Prostate gland (tissue), 2 donors: ENCODE measurements at regions not wholly inside any gene's neighbourhood (a gene's known extent, or its start where the extent isn't known, plus 50 kb on each side); places are given as distances from the start of the nearest gene placed in this dataset.

ENCODE experiments used
- CTCF ChIP-seq, 4 experiments: fragments of 200-600 bp in 2 of 4; fragments of 450-650 bp in 2 of 4; sonication (generic) in 2 of 4; IDR thresholded peaks; 1 replicate in 3 of 4; 2 replicates in 1 of 4; pipeline ENCODE4 v1.5.1; 2016 to 2019; ENCODE audit warnings: antibody characterized with exemption in 4 of 4, mild to moderate bottlenecking in 2 of 4, moderate library complexity in 2 of 4
- POLR2A ChIP-seq: fragments of 450-650 bp; IDR thresholded peaks from one replicate; pipeline ENCODE4 v1.6.1; 2016; ENCODE audit warnings: antibody characterized with exemption, mild to moderate bottlenecking
- POLR2AphosphoS5 ChIP-seq: sonication (generic); formaldehyde crosslinking; IDR thresholded peaks from one replicate; pipeline ENCODE4 v1.6.1; 2017; ENCODE audit warnings: antibody characterized with exemption

- TF ChIP-seq CTCF (IDR thresholded peaks at IDR 0.05), result no peak
- TF ChIP-seq POLR2AphosphoS5, result no peak
- no peak for TF ChIP-seq POLR2A
These were observed 357.5 kb downstream of the RAPGEF2 start for GRCh38 chr4:159460371-159460770.
